PFSK-1 (cell line): ENCODE measurements at regions not wholly inside any gene's neighbourhood (a gene's known extent, or its start where the extent isn't known, plus 50 kb on each side); places are given as distances from the start of the nearest gene placed in this dataset.

Experiments used
- FOXP2 ChIP-seq: optimal IDR thresholded peaks from 2 replicates; pipeline ENCODE3; 2011; ENCODE audit warnings: borderline replicate concordance, control low read depth, inconsistent platforms; ENCODE audit not compliant: insufficient read depth; ENCODE audit errors: extremely low read length, extremely low read depth
- POLR2AphosphoS5 ChIP-seq: IDR thresholded peaks from 2 replicates; pipeline ENCODE4 v1.6.1; 2012; ENCODE audit warnings: low read depth, mild to moderate bottlenecking, control low read depth, low read length, moderate library complexity
- REST ChIP-seq, 2 experiments: IDR thresholded peaks; 2 replicates each; pipeline versions ENCODE4 v1.6.1 to v1.8.0; 2011 to 2012; ENCODE audit warnings: low read depth in 2 of 2, low read length in 2 of 2, control low read depth in 1 of 2, inconsistent platforms in 1 of 2, mild to moderate bottlenecking in 1 of 2, moderate library complexity in 1 of 2; ENCODE audit not compliant: insufficient read depth in 1 of 2
- SIN3A ChIP-seq: IDR thresholded peaks from 2 replicates; pipeline ENCODE4 v1.6.1; 2012; ENCODE audit warnings: mild to moderate bottlenecking, low read length, moderate library complexity, borderline replicate concordance; ENCODE audit not compliant: insufficient read depth
- TAF1 ChIP-seq: IDR thresholded peaks from 2 replicates; pipeline ENCODE4 v1.6.1; 2012; ENCODE audit warnings: low read length, control low read depth, borderline replicate concordance; ENCODE audit not compliant: insufficient read depth

- no peak for TF ChIP-seq POLR2AphosphoS5
- TF ChIP-seq FOXP2, result no peak
- no peak for TF ChIP-seq REST (IDR thresholded peaks at IDR 0.05; ENCODE audit: insufficient read depth in 1 of 2, low read depth in 2 of 2, low read length in 2 of 2)
- no peak for TF ChIP-seq SIN3A
- no peak for TF ChIP-seq TAF1
Observed at GRCh38 chr2:9725106-9725505, 94.3 kb upstream of the YWHAQ start.

GRCh38 chr2:9732824-9733223 is 102.0 kb upstream of the YWHAQ start:
- no peak for TF ChIP-seq POLR2AphosphoS5
- TF ChIP-seq TAF1, result no peak
- no peak for TF ChIP-seq SIN3A
- TF ChIP-seq FOXP2, result no peak
- no peak for TF ChIP-seq REST (IDR thresholded peaks at IDR 0.05; ENCODE audit: insufficient read depth in 1 of 2, low read depth in 2 of 2, low read length in 2 of 2)

GRCh38 chr2:9734308-9734707 is 103.5 kb upstream of the YWHAQ start:
- TF ChIP-seq TAF1, result no peak
- TF ChIP-seq SIN3A, result no peak
- TF ChIP-seq FOXP2, result no peak
- no peak for TF ChIP-seq POLR2AphosphoS5
- no peak for TF ChIP-seq REST (IDR thresholded peaks at IDR 0.05; ENCODE audit: insufficient read depth in 1 of 2, low read depth in 2 of 2, low read length in 2 of 2)

- TF ChIP-seq REST (IDR thresholded peaks at IDR 0.05; ENCODE audit: insufficient read depth in 1 of 2, low read depth in 2 of 2, low read length in 2 of 2), result no peak
- no peak for TF ChIP-seq FOXP2
- TF ChIP-seq TAF1, result no peak
- no peak for TF ChIP-seq POLR2AphosphoS5
- no peak for TF ChIP-seq SIN3A
Observed at GRCh38 chr2:9735335-9735734, 104.5 kb upstream of the YWHAQ start.

- TF ChIP-seq REST (IDR thresholded peaks at IDR 0.05; ENCODE audit: insufficient read depth in 1 of 2, low read depth in 2 of 2, low read length in 2 of 2) (no peak), POLR2AphosphoS5 (no peak)
Observed at GRCh38 chr2:9736021-9736420, 105.2 kb upstream of the YWHAQ start.
